ENCODE measurements at regions not wholly inside any gene's neighbourhood (a gene's known extent, or its start where the extent isn't known, plus 50 kb on each side); places are given as distances from the start of the nearest gene placed in this dataset.
A peak's percentile ranks its signal among the peaks of the same experiment; 100 is the strongest.

DNA sequence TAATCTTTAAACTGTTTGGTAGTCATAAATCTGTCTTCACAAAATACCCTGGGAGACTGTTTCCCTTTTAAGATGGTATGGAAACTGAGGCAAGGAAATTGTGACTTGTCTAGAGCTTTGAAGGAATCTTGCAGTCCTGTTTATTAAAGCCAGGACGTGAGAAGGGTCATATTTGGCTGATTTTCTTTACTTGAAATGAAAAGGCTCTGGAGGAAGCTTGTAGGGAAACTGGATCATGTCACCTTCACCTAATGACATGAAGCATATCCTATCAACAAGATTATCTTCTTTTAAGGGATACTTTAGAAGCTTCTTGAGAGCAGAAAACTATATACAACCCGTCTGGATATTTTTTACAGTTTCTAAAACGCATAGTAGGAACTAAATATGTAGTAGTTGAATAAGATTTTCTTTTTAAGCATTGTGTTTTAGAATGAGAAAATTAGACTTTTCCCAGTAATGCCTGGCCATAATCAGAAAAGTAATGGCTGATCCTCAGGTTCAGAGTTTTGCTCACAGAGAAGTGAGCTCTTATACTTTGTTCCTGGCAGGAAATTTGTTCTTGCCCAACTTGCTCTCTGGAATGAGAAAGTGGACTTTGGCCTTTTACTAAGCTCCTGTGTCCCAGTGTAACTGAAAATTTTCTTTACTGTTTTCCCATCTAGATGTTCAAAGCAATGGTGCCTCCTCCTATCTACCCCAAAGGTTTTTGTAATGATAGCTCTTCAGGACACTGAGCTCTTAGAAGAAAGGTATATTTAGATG, 136.8 kb upstream of the AFF2 start:
- DNase-seq (ENCODE audit: low spot score): peak; percentile 6

DNA sequence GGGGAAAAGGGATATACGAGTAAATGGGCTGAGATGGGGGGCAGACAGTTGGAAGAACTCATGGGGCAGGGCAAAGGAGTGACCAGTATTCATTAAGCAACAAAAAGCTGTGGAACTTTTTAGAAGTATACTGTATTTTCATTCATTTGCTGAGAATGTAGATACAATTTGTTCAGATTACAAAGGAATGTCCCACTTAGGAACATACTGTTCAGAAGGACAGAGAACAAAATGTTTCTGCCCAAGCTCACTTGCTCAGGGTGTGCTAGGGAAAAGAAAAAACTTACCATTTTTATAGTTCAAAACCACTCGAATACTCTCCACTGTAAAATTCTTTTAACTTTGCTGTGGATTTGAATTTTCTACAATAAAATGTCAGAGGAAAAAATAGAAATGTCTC, 135.2 kb upstream of the AFF2 start:
- DNase-seq (ENCODE audit: low spot score): no peak

DNA sequence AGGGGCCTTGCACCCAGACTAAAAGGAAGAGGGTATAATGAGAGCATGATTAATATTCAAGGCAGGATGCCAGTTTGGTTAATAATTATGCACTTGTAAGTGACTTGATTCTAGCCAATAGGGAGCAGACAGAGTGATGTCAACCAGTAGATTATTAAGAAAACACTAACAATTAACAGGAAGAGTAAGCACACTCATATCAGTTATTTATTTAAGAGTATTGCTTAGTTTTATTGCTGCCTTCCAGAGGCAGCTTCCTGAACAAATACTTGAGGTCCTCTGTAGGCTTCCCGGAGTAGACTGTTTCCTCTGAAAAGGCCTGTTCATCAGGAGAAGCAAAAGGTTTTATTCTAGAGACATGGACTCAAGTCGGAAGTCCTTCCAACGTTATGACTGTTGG, 129.1 kb upstream of the AFF2 start:
- no peak for DNase-seq (ENCODE audit: low spot score)

DNA sequence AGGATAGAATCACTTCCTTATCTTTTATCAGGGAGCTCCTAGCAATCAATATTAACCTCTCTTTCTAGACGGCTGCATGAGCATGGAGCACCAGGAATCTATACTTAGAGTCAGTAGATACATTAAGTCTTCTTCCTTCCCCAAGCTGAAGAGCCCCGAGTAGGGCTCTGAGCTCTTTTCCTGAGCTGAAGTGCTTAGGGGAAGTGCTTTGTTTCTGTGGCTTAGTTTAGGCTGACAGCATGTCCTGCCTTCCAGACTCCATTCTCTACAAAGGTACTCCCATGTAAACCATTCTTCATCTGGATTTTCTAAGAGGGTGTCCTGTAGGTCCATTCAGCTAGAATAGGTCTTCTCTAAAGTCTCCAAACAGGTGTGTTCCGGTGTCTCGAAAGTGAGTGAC, 127.5 kb upstream of the AFF2 start:
- DNase-seq (ENCODE audit: low spot score): no peak

DNA sequence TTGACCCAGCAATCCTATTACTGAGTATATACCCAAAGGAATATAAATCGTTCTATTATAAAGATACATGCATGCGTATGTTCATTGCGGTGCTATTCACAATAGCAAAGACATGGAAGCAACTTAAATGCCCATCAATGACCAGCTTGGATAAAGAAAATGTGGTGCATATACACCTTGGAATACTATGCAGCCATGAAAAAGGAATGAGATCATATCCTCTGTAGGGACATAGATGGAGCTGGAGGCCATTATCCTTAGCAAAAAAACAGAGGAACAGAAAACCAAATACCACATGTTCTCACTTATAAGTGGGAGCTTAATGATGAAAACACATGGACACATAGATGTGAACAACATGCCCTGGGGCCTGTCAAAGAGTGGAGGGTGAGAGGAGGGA, 124.1 kb upstream of the AFF2 start:
- no peak for DNase-seq (ENCODE audit: low spot score)

DNA sequence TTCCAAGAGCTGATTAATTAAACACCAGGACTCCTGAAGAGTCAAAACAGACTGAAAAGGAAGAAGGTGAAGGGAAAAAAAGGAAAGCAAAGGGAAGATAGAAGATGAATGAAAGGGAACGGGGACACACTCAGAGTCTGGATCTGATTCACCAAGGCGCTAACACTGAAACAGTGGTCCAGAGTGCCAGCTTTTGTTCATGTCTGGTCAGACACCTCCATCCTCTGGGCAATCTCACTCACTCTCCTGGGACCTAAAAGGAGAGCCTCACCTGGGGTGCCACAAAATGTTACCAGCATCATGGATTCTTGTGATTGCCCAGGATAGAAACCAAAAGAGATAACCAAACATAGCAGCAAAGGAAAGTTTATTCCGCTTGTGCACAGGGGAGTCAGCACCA, 120.3 kb upstream of the AFF2 start:
- DNase-seq (ENCODE audit: low spot score): no peak

DNA sequence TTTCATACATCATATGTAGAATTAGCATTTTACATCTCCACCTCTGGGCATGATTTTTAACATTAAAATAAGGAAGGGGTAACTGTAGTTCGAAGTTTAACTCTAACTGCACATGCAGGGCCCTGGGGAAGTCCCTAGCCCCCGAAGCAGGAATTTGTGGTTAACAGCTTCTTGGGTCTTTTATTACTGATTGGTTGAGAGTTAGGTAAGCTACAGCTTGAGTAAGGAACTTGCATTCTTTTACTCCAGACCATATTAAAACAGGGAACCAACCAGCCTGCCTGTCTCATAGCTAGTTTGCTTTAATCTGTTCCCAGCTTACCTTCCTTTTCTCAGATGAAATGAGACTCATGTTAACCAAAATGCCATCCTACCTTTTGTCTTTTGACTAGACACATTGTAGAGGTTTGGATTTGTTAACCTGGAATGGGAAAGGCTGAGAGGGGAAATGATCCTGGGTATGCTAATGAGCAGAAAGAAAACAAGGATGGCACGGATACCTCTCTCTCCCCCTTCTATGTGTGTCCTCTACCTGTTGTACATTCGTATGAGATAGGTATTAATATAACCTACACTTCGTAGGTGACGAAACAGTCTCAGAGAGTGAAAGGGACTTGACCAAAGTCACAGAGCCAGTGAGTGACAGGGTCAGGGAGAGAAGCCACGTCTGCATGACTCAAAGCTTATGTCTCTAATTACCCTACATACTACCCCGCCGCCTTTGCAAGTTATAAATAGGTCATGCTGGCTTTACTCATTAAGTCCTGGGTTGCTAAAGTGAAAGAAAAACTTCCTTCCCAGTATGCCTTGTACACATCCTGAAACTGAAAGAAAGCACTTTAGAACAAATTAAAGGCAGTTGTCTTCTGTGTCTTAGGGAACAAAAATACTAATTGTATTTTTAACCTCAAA, 119.5 kb upstream of the AFF2 start:
- DNase-seq (ENCODE audit: low spot score): no peak

DNA sequence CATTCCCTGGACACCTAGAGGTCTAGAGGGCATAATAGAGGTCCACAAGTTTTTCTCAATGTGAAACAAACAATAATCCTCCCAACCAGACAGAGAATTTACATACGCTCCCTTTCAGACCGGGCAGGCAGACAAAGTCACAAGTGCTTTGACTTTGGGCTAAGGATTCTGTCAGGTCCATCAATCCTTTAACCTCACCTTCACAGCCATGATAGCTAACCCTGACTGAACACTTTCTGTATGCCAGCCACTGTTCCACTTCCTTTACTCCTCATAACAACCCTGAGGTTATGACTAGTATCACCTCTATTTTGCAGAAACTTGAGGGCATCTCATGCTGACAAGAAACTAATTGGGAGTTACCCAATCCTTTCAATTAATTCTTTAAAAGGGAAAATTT, 118.8 kb upstream of the AFF2 start:
- DNase-seq (ENCODE audit: low spot score): no peak

DNA sequence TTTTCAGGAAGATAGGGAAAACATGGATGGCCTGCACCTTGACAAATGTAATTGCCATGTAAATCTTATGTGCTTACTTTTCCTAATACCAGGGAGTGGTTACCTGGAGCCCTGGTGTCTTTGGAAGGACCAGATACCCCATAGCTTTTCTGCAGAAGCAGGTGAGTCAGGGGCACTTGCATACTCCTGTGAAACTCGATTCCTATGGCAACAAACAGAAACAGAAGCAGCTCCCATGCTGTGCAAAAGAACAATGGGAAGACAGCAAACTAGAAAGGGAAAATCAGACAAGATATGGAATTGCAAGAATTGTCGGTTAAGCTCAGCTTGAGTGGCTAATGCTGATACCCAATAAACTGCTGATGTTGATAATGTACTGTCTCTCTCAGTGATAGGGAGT, 117.4 kb upstream of the AFF2 start:
- no peak for DNase-seq (ENCODE audit: low spot score)

DNA sequence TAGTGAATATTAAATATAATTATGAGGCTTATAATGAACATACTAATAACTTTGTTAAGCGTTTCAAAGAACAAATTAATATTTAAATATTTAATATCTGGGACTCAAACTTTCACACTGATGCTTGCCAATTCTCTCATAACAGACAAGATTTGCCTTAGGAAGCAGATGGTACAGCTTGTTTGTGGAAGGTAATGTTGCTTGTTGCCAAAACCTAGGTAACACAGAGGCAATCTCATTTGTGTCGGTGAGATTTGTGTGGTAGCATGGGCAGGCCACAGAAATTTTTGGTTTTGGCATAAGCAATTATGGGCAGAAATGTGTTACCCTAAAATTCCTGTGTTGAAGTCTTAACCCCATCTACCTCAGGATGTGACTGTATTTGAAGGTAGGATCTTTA, 114.9 kb upstream of the AFF2 start:
- DNase-seq (ENCODE audit: low spot score): no peak

DNA sequence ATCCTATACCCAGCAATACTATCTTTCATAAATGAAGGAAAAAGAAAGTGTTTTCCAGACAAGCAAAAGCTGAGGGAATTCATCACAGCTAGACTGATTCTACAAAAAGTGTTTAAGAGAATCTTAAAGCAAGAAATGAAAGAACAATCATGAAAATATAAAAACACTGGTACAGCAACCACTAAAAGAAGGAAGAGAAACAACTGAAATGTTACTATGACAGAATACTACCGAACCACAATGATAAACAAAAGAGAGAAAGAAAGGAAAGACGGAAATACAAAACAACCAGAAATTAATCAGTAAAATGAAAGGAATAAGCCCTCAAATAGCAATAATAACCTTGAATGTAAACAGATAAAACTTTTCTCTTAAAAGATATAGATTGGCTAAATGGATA, 110.8 kb upstream of the AFF2 start:
- DNase-seq (ENCODE audit: low spot score): no peak

DNA sequence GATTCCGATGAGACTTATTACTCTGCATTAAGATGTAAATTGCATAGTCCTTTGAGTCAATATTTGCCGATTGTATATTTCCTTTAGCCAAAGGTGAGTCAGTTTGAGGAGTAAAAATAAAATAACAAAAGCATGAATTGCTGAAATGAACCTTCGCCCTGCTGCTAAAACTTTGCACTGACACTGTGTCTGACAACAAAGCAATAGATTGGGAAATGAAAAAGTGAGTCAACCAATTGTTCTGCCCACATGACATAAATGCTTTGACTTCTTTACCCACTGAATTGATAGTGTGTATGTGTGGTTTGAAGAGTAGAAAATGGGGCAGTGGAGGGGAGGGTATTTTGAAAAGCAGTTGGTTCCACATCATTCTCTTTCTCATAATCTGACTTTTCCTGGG, 88.4 kb upstream of the AFF2 start:
- DNase-seq (ENCODE audit: low spot score): no peak

DNA sequence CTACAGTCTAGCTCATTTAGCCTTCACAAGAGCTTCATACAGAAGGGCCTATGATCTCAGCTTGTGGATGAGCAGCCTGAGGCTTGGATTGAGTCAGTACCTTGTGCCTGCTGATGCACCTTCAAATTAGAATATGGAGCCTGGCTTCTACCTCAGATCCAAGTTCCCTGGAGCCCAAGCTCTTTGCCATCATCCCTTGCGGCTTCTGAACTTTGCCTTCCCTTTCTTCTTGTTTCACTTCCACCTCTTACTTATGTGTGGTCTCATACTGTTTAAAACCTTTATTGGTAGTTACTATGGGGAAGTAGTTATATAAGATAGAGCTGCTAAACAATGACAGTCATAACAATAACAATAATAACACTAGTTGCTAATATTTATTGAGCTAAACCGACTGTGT, 84.3 kb upstream of the AFF2 start:
- no peak for DNase-seq (ENCODE audit: low spot score)

DNA sequence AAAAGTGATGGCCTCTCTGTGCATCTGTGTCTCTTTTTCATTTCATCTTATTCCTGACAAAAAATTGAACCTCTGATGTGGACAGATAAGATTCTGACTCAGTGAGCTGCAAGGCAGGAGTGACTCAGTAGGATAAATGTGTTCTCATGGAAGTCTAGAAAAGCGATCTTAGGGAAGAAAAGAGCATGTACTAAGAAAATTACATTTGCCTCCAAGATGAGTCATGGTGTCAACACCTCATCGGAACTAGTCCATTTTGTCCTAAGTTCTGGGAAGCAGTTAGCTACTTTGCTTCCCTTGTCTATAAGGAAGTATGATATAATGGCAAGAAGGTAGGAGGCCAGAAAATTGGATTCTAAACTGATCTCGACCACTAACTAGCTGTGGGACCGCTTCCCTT, 83.5 kb upstream of the AFF2 start:
- DNase-seq (ENCODE audit: low spot score): no peak

DNA sequence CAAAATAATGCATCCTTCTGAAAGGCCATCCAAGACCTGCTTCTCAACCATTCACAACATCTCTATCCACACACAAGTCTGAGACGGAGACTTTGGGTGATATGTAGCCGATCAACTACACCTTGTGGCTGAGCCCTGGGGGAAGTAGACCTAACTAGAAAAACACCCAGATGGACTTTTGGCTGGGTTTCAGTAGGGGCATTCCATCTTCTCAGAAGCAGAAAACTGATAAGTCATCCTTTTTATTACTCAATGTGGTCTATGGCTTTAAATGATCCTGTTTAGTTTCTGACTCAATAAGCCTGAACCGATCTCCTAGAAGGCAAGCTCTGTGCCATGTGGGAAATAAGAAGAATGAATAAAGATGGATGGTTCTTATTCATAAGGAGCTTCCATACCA, 82.5 kb upstream of the AFF2 start:
- DNase-seq (ENCODE audit: low spot score): no peak

DNA sequence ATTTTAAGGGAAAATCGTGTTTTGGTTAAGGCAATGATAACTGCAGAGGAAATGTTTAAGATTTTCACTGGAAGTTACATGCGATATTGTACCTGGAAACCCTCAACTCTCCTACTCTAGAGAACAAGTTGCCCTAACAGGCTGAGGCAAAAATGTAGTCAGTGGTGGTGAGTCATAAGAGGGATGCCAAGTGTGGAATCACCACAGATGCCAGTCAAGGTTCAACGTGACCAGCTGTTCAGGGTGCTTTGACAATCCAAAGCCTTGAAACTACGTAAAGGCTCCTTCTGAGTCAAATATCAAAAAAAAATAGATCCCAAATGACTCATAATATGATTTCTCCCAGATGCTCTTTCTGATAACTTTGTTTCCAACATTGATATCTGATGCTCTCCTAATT, 77.9 kb upstream of the AFF2 start:
- no peak for DNase-seq (ENCODE audit: low spot score)

DNA sequence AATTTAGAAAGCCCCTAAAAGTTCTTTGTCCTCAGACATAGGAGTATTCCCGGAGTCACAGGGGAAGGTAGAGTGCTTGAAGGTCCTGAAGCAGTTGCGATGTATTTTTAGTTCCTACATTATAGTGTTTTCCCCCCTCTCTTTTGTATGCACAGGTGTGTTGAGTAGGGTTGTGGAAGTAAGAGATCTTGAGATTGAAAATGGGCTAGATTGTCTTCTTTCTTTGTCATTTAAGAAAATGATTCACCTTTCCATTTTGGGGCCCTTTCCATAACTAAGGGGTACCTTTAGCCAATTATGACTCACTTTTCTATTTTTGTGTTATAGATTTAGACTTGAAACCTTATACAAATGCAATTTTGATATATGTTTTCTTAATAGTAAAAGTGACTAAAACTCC, 75.8 kb upstream of the AFF2 start:
- DNase-seq (ENCODE audit: low spot score): no peak

DNA sequence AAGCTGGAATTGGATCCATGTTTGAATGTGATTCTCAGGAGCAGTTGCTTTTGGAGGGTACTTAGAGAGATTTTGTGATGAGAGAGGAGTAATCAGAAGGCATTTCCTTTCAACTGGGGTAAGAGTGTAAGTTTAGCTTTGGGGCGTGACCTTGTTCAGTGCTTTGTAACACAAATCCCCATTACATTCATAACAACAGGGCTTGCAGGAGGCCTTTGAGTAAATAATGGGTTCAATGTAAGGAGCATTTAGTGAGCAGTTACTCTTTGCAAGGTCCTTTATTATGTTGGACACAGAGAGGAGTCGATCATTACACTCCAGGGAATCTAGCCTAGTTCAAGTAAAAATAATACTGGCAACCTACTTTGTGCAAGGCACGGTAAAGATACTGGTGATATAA, 74.0 kb upstream of the AFF2 start:
- DNase-seq (ENCODE audit: low spot score): no peak

DNA sequence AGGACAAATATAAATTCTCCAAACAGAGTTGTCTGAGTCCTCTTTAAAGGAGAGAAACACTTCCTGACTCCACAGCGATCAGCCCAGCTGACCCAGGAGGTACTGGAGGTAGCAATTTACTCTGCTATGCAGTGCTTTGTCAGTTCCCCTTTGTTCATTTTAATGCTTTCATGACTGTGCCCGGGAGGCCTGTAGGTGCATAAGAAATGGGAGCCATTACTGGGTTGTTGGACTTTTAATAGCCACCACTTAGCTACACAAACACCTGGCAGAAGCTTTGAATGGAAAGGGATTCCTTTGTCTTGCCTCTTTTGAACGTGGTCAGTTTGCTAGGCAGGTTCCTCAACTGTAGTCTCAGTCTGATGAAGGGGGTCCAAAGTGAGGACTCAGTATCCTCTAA, 59.0 kb upstream of the AFF2 start:
- no peak for DNase-seq (ENCODE audit: low spot score)

DNA sequence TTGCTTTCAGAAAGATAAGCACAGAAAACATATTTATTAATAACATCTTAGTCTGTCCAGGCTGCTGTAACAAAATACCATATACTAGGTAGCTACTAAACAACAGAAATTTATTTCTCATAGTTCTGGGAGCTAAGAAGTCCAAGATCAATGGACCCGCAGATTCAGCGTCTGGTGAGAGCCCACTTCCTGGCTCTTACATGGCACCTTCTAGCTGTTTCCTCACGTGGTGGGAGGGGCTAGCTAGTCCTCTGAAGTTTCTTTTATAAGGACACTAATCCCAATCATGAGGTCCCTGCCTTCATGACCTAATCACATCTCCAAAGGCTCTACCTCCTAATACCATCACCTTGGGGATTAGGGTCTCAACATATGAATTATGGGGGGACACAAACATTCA, 57.2 kb upstream of the AFF2 start:
- DNase-seq (ENCODE audit: low spot score): no peak

DNA sequence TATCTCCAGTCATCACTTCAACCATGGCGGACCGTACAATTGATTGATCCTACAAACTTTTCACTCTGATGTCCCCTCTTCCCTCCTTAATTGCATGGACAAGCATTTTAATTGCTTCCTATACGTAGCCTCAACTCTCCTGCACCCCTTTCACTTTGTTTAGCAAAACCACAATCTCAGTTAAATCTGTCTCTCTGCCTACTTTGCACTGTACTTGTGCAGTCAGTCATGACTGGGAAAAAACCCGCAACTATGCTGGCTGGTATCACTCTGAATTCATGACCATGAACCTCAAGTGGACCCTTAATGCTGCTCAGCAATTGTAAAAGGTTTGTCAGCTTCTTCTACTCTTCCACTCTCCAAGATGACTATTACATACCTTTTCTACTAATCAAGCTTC, 51.7 kb upstream of the AFF2 start:
- no peak for DNase-seq (ENCODE audit: low spot score)
